Left lung (tissue), 4 donors: ENCODE measurements at regions not wholly inside any gene's neighbourhood (a gene's known extent, or its start where the extent isn't known, plus 50 kb on each side); places are given as distances from the start of the nearest gene placed in this dataset.

Experiments
- ATAC-seq: fragments of 200-7000 bp; cut with Tn5 transposase; one replicate; pipeline ENCODE4 v1.9.1; 2020; ENCODE audit warnings: moderate library complexity
- DNase-seq, 4 donors: peaks; one replicate each; pipeline ENCODE4 v3.0.0-alpha.2; 2013 to 2020
- H3K27ac ChIP-seq, 2 donors: fragments of 200-600 bp; sonication (generic) in 1 of 2; one replicate each; pipeline versions ENCODE4 v1.5.0 to v1.8.0; 2020 to 2021
- H3K27me3 ChIP-seq, 2 donors: fragments of 200-600 bp; sonication (generic) in 1 of 2; one replicate each; pipeline versions ENCODE4 v1.5.0 to v1.8.0; 2020 to 2021
- H3K36me3 ChIP-seq, 2 donors: fragments of 200-600 bp; sonication (generic) in 1 of 2; one replicate each; pipeline versions ENCODE4 v1.5.0 to v1.8.0; 2020 to 2021
- H3K4me1 ChIP-seq, 2 donors: fragments of 200-600 bp; one replicate each; pipeline ENCODE4 v1.8.0; 2021
- H3K4me3 ChIP-seq, 2 donors: fragments of 200-600 bp; sonication (generic) in 1 of 2; one replicate each; pipeline versions ENCODE4 v1.5.0 to v1.8.0; 2020 to 2021; ENCODE audit warnings: mild to moderate bottlenecking in 1 of 2
- H3K9me3 ChIP-seq, 2 donors: fragments of 200-600 bp; sonication (generic) in 1 of 2; one replicate each; pipeline versions ENCODE4 v1.5.0 to v1.8.0; 2020 to 2021
- CTCF ChIP-seq, 2 donors: fragments of 200-600 bp; sonication (generic) in 1 of 2; IDR thresholded peaks; one replicate each; pipeline versions ENCODE4 v1.5.0 to v1.8.0; 2021; ENCODE audit warnings: antibody characterized with exemption in 2 of 2
- intact Hi-C, 2 donors: fragments of 100-400 bp; cut with DNase I; formaldehyde crosslinking; loops; one replicate each; pipeline versions ENCODE4 v1.11.2 to v1.14.2; 2022
- donor health status: DM: no; HTN: yes; CAD: no.
- donor health status: DM: no; HTN: no; CAD: no.

- no peak overlapping the region for H3K27ac ChIP-seq
- H3K27me3 ChIP-seq: no peaks in the 10 kb centered on the region
- ATAC-seq (no peak), DNase-seq (no peak)
- no peak overlapping the region for H3K4me3 ChIP-seq
- intact Hi-C loops: no loop called here
- no peaks in the 10 kb centered on the region for H3K4me1 ChIP-seq
- no peak for TF ChIP-seq CTCF (IDR thresholded peaks at IDR 0.05)
- no peaks in the 10 kb centered on the region for H3K36me3 ChIP-seq
- H3K9me3 ChIP-seq: peaks cover 0 to 11% of the 10 kb centered on the region in 2 donors
These were observed 217.3 kb upstream of the NAV3 start for GRCh38 chr12:77613411-77613810.

- no peak overlapping the region for H3K27ac ChIP-seq
- no peak overlapping the region for H3K4me3 ChIP-seq
- DNase-seq (peak in 1 of 4 donors; percentile 24), ATAC-seq (no peak)
- TF ChIP-seq CTCF (IDR thresholded peaks at IDR 0.05): no peak
- H3K9me3 ChIP-seq: no peaks in the 10 kb centered on the region
- intact Hi-C loops: no loop called here
- no peaks in the 10 kb centered on the region for H3K4me1 ChIP-seq
- H3K36me3 ChIP-seq: no peaks in the 10 kb centered on the region
- no peaks in the 10 kb centered on the region for H3K27me3 ChIP-seq
These were observed 220.2 kb upstream of the NAV3 start for GRCh38 chr12:77610446-77610845.

- ATAC-seq (no peak), DNase-seq (no peak)
- intact Hi-C loops: no loop called here
- Histone ChIP-seq H3K4me3 (no peak overlapping the region), H3K9me3 (no peaks in the 10 kb centered on the region), H3K27me3 (no peaks in the 10 kb centered on the region), H3K4me1 (no peaks in the 10 kb centered on the region), H3K36me3 (no peaks in the 10 kb centered on the region), H3K27ac (no peak overlapping the region)
- no peak for TF ChIP-seq CTCF (IDR thresholded peaks at IDR 0.05)
These were observed 221.7 kb upstream of the NAV3 start for GRCh38 chr12:77609016-77609415.

- Histone ChIP-seq H3K9me3 (no peaks in the 10 kb centered on the region), H3K36me3 (no peaks in the 10 kb centered on the region), H3K4me3 (no peak overlapping the region), H3K4me1 (no peaks in the 10 kb centered on the region), H3K27ac (no peak overlapping the region), H3K27me3 (no peaks in the 10 kb centered on the region)
- no peak for TF ChIP-seq CTCF (IDR thresholded peaks at IDR 0.05)
- no peak for ATAC-seq
- no peak for DNase-seq
- intact Hi-C loops: no loop called here
These were observed 222.3 kb upstream of the NAV3 start for GRCh38 chr12:77608271-77608824.

GRCh38 chr12:77606348-77606747 lies 224.3 kb upstream of the NAV3 start:
- DNase-seq: no peak
- Histone ChIP-seq H3K4me3 (no peak overlapping the region), H3K27ac (no peak overlapping the region), H3K9me3 (no peaks in the 10 kb centered on the region), H3K36me3 (no peaks in the 10 kb centered on the region), H3K27me3 (no peaks in the 10 kb centered on the region), H3K4me1 (no peaks in the 10 kb centered on the region)
- intact Hi-C loops: no loop called here
- no peak for TF ChIP-seq CTCF (IDR thresholded peaks at IDR 0.05)
- ATAC-seq: no peak
